NB4 (cell line): ENCODE measurements at regions not wholly inside any gene's neighbourhood (a gene's known extent, or its start where the extent isn't known, plus 50 kb on each side); places are given as distances from the start of the nearest gene placed in this dataset.

Experiments
- DNase-seq: peaks from one replicate; pipeline ENCODE4 v3.0.0; 2010; ENCODE audit warnings: low read depth
- H3K4me3 ChIP-seq: one replicate; pipeline ENCODE4 v1.5.1; 2011; ENCODE audit warnings: mild to moderate bottlenecking, low read depth, low read length, moderate library complexity
- CTCF ChIP-seq: IDR thresholded peaks from one replicate; pipeline ENCODE4 v1.5.1; 2012; ENCODE audit warnings: low read depth, low read length
- MAX ChIP-seq: IDR thresholded peaks from 2 replicates; pipeline ENCODE4 v1.6.1; 2011; ENCODE audit warnings: low read depth, low read length
- MYC ChIP-seq: IDR thresholded peaks from 2 replicates; pipeline ENCODE4 v1.6.1; 2011; ENCODE audit warnings: low read depth, low read length
- POLR2A ChIP-seq: IDR thresholded peaks from 2 replicates; pipeline ENCODE4 v1.6.1; 2011; ENCODE audit warnings: mild to moderate bottlenecking; ENCODE audit not compliant: insufficient read length; ENCODE audit errors: extremely low read depth

GRCh38 chr16:7976125-7976524 lies 614.2 kb downstream of the TMEM114 start:
- no peak for TF ChIP-seq CTCF
- TF ChIP-seq MAX = no peak
- TF ChIP-seq MYC = no peak
- TF ChIP-seq POLR2A = no peak
- H3K4me3 ChIP-seq = no peak overlapping the region
- no peak for DNase-seq

- no peak overlapping the region for H3K4me3 ChIP-seq
- no peak for TF ChIP-seq CTCF
- no peak for TF ChIP-seq MYC
- TF ChIP-seq MAX = no peak
- no peak for TF ChIP-seq POLR2A
- DNase-seq = no peak
Observed at GRCh38 chr16:7967996-7968509, 622.3 kb downstream of the TMEM114 start.

GRCh38 chr16:7964744-7965143 lies 625.6 kb downstream of the TMEM114 start:
- no peak overlapping the region for H3K4me3 ChIP-seq
- TF ChIP-seq MYC = no peak
- no peak for TF ChIP-seq POLR2A
- 0 out of 2 replicates have a peak, but pooled peaks have one; percentile 16 for TF ChIP-seq MAX
- DNase-seq = no peak

- no peak overlapping the region for H3K4me3 ChIP-seq
- DNase-seq = no peak
- no peak for TF ChIP-seq MAX
- no peak for TF ChIP-seq CTCF
- TF ChIP-seq POLR2A = no peak
- no peak for TF ChIP-seq MYC
Observed at GRCh38 chr16:7964167-7964566, 626.1 kb downstream of the TMEM114 start.

- TF ChIP-seq CTCF (no peak), MYC (no peak), MAX (no peak), POLR2A (no peak)
- no peak overlapping the region for H3K4me3 ChIP-seq
- no peak for DNase-seq
Observed at GRCh38 chr16:7962091-7962879, 628.0 kb downstream of the TMEM114 start.

GRCh38 chr16:7957151-7957550 lies 624.5 kb downstream of the RBFOX1 start:
- no peak for TF ChIP-seq MAX
- TF ChIP-seq MYC = no peak
- no peak for TF ChIP-seq CTCF
- no peak for TF ChIP-seq POLR2A
- no peak overlapping the region for H3K4me3 ChIP-seq
- no peak for DNase-seq
